ENCODE measurements at regions not wholly inside any gene's neighbourhood (a gene's known extent, or its start where the extent isn't known, plus 50 kb on each side); places are given as distances from the start of the nearest gene placed in this dataset.

DNA sequence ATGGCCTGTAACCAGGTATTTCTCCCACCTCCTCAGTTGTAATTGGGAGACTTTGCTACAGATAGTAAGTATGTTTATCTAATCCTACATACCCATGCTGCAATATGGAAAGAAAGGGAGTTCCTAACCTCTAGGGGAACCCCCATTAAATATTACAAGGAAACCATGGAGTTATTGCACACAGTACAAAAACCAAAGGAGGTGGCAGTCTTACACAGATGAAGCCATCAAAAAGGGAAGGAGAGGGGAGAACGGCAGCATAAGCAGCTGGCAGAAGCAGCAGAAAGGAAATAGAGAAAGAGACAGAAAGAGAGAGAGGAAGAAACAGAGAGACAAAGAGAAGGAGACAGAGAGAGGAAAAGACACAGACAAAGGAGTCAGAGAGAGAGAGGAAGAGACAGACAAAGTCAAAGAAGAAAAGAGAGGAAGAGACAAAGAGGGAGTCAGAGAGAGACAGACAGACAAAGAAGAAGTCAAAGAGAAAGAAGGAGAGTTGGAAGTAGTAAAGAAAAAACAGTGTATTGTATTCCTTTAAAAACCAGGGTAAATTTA lies 142.9 kb downstream of the FASLG start:
- no peak for DNase-seq (ENCODE audit: low read depth in 2 of 2)

DNA sequence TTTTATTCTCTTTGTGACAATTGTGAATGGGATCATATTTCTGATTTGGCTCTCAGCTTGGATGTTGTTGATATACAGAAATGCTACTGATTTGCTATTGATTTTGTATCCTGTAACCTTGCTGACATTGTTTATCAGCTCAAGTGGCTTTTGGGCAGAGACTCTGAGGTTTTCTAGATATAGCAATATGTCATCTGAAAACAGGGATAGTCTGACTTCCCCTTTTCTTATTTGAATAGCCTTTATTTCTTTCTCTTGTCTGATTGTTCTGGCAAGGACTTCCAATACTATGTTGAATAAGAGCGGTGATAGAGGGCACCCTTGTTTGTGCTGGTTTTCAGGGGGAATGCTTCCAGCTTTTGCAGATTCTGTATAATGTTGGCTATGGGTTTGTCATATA lies 150.8 kb downstream of the FASLG start:
- DNase-seq (ENCODE audit: low read depth in 2 of 2), result no peak

DNA sequence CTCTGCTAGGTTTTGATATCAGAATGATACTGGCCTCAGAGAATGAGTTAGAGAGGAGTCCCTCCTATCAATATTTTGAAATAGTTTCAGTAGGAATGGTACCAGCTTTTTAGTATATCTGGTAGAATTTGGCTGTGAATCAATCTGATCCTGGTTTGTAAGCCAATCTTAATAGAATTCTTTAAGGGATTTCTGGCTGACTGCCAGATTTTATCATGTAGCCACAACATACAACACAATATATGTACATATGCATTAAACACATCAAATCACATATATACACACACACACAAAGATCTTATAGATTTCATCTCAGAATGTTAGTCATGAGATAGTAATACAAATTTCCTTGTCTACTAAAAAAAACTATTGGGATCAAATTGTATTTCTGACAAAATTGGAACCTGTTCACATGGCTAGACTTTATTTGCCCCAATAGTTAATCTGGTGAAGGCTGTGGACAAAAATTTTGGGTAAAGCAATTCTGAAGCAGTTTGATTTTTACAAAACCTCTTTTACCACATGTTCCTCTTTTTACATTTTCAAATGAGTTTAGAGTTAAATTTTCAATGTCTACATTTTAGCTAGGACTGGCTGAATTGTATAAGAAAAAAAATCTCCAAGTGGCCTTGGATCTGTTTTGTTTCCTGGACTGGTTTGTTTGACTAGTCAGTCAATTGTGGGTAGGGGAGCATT lies 151.7 kb downstream of the FASLG start:
- DNase-seq (ENCODE audit: low read depth in 2 of 2), result no peak

DNA sequence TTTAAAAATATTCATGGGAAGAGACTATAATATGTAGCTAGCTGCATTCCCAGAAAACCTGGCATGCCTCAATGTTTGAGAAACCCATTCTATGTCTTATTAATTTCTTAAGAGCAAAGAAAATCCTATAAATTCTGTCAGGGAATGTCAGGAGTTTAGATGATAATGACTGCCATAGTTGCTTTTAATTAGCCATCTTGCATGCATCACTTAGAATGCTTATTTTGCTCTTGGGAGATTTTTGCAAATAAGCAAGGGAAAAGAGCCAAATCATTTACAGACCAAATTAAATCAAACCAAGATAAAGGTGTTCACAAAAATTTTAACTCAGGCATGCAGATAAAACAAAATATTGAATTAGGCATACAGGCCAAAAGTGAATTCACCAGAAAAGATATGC lies 152.8 kb downstream of the FASLG start:
- no peak for DNase-seq (ENCODE audit: low read depth in 2 of 2)

DNA sequence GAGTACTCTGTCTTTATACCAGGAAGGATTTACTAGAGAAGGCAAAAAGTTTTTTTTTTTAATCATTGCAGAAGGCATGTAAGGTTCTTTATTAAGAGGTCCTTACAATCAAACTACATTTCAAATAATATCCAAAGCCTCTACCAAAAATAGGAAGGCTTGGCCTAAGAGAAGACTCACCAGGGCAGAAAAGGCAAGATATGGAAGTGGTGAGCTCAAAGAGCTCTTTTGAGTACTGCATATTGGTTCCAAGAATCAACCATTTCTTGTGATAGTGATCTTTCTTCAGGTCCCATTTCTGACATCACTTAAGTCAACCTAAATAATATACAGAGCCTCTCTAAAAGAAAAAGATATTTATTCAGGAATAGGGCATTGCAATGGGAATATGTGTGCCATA lies 153.2 kb downstream of the FASLG start:
- DNase-seq (ENCODE audit: low read depth in 2 of 2), result no peak

DNA sequence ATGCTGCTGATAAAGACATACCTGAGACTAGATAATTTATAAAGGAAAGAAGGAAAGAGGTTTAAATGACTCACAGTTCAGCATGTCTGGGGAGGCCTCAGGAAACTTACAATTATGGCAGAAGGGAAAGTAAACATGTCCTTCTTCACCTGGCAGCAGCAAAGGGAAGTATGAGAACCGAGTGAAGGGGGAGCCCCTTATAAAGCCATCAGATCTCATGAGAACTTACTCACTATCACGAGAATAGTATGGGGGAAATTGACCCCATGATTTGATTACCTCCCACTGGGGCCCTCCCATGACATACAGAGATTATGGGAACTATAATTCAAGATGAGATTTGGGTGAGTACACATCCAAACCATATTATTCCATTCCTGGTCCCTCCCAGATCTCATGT lies 154.4 kb downstream of the FASLG start:
- no peak for DNase-seq (ENCODE audit: low read depth in 2 of 2)

DNA sequence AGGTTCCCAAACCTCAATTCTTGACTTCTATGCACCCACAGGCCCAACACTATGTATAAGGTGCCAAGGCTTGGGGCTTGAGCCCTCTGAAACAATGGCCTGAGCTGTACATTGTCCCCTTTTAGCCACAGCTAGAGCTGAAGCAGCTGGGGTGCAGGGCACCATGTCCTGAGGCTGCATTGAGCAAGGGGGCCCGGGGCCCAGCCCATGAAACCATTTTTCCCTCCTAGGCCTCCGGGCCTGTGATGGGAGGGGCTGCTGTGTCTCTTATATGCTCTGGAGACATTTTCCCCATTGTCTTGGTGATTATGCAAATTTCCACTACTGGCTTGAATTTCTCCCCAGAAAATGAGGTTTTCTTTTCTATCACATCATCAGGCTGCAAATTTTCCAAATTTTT lies 155.5 kb downstream of the FASLG start:
- DNase-seq (ENCODE audit: low read depth in 2 of 2), result no peak

DNA sequence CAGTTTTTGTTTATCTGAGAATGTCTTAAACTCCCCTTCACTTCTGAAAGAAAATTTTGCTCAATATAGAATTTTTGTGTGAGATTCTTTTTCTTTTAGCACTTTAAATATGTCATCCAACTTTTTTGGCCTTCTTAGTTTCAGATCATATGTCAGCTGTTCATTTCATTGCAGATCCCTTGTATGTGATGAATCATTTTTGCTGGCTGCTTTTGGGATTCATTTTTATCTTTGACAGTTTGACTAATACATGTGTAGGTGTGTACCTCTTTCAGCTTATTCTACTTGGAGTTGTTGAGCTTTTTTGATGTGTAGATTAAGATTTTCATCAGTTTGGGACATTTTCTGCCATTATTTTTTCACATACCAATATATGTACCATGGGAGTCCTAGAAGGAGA lies 156.8 kb downstream of the FASLG start:
- DNase-seq (ENCODE audit: low read depth in 2 of 2), result no peak

DNA sequence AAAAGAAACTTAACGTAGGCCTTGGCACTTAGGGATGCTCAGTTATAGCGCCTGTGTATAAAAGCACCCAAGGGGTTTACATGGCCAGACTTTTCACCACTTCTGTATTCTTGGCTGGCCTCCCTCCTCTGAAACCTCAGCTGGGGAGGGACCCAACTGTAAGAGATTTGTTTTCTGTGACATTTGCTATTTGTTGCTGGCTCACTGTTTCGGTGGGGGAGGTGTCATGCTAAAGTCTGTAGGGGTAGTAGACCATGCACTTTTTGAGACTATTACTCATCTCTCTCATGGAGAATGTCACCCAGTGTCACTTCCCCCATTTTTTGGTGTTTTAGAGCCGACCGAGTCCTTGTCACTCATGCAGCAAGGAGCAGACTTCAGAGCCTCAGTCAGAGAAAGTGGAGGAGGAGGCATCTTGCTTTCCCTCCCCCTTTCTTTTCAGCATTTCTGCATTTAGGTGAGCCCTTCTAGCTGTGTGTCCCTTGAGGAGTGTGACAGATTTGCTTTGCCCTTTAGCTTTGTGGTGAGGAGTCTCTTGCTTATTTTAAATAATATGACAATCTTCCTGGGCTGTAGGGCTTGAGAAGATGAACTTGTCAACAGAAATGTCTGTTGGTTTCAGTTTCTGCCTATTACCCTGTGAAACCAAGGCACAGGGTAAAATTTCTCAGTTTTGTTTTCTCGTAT lies 160.1 kb downstream of the FASLG start:
- DNase-seq (ENCODE audit: low read depth in 2 of 2), result peak; percentile 16 to 37

DNA sequence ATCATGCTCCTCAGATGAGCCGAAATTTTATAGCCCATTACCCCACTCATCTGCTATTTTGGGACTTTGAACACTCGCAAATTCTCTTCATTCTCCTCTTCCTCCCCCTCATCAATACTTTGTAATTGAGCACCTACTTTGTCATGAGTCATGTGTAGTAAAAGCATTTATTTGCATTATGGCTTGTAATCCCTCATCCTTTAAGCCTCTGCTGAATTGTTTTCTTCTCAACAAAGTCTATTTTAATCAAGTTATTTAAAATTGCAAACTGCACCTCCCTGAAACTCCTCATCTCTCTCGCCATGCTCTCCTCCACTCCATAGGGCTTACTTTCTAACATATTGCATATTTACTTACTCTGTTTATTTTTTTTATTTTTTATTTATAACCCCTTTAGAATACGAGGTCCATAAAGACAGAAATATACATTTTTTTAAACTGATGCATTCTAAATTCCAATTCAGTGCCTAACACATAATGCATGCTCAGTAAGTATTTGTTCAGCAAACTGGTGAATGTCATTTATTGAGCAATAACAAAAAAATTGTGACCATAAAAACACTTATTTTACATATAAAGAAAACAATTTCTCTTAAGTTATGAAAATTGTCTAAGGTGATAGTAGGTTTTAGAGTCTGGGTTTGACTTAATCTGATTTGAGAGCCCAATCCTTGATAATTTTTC lies 161.7 kb downstream of the FASLG start:
- no peak for DNase-seq (ENCODE audit: low read depth in 2 of 2)

DNA sequence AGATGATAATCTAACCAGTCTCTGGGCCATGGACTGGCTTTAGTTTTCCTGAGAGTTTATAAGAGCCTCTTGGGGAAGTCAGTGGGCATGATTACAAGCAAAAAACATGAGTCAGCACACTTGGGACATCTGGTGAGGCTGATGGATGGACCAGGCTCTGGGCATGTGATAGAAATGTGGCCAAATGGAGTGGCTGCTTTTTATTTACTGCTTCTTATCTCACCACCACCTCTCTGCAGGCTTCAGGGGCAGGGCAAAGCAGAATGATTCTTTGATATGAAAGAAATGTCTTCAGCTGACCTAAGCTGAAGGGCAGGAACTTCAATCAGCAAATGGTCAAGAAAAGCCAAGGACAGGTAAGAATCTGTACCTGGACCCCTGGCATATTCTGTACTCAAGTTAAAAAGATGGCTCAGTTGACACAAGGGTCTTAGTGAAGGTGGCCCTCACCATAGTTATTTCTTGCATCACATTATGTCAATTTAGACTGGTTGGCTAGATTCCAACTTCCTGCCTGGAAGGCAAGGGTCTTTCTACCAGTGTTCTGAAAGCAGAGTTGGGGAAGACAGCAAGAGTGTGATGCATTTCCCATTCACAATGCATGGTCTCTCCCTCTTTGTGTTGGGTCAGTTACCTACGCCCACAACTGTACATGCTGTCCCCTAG lies 162.8 kb downstream of the FASLG start:
- DNase-seq (ENCODE audit: low read depth in 2 of 2), result no peak

DNA sequence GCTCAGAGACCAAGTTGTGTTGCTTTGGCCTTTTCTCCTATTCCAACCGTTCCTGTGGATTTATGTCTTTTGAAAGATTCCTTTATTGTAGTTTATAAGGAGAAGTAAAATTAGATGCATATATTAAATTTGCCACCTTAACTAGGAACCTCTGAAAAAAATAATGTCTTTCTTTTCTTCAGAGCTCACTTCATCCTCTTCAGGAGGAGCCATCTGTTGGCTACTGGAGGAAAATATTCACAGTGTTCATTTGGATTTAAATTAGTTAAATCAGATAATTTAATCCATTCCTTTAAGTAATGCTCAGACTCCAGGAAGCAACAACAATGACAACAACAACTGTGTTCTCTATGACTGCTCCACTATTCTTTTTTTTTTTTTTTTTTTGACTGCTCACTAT lies 164.0 kb downstream of the FASLG start:
- DNase-seq (ENCODE audit: low read depth in 2 of 2), result no peak

DNA sequence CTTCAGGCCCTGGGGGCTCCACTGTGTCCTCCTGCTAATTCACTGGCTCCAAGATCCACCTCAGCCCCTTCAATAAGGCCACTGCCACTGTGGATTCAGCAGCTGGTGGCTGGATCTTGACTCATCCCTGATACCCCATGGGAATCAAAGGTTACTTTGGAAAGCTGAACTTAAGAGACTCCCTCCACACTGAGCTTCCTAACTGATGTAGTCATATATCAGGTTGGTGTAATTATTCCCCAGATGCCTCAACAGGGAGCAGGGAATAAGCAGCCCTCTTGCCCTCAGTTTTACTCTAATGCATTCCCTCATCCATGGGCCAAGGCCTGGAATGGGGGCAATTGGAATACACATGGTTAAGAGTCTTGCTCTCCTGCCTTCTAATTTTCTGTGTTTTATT lies 164.6 kb downstream of the FASLG start:
- DNase-seq (ENCODE audit: low read depth in 2 of 2), result no peak

DNA sequence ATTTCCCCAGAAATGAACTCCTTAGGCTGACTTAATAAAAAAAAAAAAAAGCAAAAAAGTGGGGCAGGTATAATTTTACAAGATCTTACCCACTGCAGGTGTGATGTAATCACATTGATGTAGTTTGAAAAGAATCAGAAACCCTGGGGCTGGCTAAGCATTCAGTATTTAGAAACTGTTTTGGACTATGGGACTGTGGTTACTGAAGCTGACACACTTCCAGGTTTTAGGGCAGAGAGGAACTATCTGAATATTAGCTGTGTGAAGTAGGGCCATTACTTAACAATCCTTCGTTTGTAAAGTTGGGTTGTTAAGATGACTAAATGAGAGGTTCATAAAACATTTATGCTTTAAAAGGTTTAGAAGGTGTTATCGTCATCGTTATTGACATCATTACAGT lies 165.3 kb downstream of the FASLG start:
- DNase-seq (ENCODE audit: low read depth in 2 of 2), result no peak

DNA sequence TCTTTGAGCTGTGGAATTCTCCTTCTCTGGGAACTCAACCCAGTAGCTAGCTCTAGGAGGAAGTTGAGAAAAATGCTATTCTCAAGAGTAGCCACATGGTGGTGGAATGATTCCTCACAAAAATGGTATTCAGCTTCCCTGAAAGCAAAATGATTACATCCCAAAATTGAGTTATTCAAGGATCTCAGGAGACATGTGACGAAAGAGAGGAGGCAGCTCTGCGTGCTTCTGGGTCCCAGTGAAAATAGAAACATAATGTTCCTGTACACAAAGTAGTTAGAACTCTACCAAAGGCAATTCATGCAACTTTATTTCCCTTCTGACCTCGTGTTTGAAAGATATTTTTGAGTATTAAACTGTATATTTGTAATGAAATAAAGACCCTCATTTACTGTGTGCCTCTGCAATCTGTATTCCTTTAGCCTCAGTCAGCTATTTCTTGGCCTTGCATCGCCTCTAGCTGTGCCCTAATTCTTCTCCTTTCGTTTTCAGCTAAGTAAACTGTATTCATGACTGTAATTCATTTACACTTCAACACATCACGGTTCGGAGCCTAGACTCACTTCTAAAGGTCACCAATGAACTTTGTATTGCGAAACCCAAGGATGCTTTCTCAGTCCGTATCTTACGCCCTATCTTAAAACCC lies 167.3 kb downstream of the FASLG start:
- no peak for DNase-seq (ENCODE audit: low read depth in 2 of 2)

DNA sequence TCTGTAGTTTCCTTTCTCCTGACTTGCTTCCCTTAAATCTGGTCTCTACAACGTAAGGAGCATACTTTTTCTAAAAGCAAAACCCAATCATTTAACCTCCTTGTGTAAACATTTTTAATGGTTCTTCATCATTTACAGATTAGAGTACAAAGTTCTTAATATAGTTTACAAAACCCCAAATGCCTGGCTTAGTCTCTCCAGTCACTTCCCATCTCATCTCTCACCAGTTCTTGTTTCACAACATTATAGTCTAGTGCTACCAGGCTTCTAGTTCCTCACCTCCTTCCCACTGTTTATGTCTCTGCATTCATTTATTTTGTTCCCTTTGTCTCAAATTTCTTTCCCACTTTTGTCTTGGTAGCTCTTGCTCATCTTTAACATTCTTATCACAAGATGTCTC lies 168.4 kb downstream of the FASLG start:
- DNase-seq (ENCODE audit: low read depth in 2 of 2), result no peak

DNA sequence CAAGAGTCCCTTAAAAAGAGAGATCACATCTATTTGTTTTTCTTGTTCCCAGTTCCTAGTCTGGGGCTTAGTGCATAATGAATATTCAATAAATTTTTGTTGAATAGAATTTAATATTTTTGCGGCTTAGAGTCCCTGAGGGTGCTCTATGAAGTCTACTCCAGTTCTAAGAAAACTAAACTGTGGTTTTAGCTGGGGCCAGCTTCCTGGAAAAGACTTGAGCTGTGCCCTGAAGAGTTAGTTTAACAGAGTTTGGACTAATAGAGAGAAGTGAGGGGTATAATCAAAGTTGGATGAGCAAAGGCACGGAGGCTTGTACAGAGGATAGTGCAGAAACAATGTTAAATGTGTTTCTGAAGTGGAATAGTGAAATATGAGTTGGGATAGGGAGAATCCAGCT lies 168.9 kb downstream of the FASLG start:
- no peak for DNase-seq (ENCODE audit: low read depth in 2 of 2)

DNA sequence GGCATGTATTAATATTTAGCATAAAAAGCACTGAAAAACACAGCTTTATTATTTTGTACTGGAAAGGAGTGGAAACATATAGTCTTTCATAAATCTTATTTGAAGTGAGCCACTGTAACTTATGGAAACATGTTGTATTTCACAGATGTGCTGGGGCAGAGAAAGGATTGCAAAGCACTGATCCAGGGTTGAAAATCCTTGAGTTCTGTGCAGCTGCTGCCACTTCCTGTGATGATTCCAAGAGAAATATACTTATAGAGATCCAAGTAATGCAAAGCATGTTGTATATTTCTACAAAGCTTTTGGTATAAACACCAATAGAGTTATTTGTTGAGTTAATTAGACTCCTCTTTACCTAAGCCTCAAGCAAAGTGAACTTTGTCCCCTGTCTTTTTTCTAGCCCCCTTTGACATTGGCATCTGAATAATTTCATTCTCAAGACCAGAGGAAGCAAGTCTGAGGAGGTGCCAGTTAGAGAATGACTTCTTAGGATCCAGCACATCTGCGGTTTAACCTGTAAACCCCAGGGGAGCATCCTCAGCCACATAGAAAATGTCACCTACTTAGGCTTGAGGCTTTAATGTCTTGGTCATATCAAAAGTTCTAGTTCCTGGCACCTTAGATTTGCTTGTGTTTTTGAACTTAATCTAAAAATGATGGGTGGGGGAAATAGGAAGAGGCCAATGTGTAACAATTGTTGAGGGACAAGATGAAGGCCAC lies 173.3 kb downstream of the FASLG start:
- no peak for DNase-seq (ENCODE audit: low read depth in 2 of 2)

DNA sequence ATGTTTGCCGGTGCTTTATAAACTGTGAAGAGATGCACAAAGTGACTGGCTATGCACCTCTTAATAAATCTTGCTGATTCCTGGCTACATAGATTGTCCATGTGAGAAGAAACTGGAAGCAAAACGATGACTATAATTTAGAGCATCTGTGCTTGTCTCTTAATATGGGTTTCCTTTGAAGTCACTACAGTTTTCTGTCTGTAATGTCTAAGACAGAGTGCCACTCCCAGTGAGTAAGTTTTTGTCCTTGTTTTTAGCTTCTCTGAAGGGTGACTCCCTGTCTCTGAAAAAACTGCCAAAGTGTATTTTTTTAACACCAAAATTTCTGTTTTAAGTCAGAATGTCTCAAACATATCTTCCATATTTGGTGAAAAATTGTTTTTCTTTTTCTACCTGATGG lies 175.1 kb downstream of the FASLG start:
- DNase-seq (ENCODE audit: low read depth in 2 of 2), result no peak

DNA sequence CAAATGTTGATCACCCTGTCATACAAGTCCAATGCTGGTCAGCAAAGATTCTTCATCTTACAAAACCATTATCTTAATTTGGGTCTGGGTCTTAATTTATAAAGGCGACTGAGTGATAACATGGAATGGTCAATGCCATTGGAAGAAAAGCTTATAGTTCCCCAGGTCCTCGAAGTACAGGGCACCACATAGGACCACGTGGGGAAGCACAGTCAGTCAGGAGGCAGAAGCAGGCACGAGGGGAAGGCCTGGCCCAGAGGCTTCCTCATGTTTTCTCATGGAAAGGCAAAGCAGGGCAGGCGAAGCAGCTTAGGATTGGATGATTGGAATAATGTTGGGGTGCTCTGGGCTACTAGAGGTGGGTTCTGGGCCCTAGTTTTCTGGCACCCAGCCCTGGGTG lies 175.7 kb downstream of the FASLG start:
- no peak for DNase-seq (ENCODE audit: low read depth in 2 of 2)

DNA sequence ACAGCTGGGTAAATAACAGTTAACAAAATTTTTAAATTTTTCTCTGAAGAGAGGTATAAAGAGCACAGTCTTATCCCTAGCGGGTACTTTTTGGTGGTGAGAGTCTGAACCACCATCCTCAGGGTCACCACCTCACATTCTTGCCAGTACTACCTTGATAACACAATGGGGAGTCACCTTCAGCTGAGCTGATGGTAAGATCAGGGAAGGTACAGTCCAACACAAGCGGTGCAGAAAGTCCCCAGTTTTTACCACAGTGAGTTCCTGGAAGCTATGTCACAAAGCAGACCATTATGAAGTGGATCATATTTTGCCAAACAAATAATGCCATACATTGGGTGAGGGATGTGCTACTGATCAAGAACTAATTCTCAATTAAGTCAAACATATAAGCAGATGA lies 176.9 kb downstream of the FASLG start:
- no peak for DNase-seq (ENCODE audit: low read depth in 2 of 2)

Measured in stimulated activated CD4-positive, alpha-beta T cell treated with anti-CD3 and anti-CD28 coated beads, Interleukin-4, amount 100 ng/mL, for 48 hours (primary cell).